Erythroblast (primary cell): ENCODE measurements at regions not wholly inside any gene's neighbourhood (a gene's known extent, or its start where the extent isn't known, plus 50 kb on each side); places are given as distances from the start of the nearest gene placed in this dataset.
"Not testable (repeated sequence)": the region's sequence is repeated elsewhere in the genome, so short reads cannot be mapped to it uniquely, and the experiment has no call there.

Experiments used
- DNase-seq, 2 experiments: peaks; one replicate each; lab custom pipeline; 2025; lab: John Stamatoyannopoulos, UW
- GATA1 ChIP-seq: IDR thresholded peaks from 2 replicates; pipeline ENCODE4 v1.6.1; 2011; ENCODE audit warnings: low read depth, mild to moderate bottlenecking, control low read depth, low read length, moderate library complexity
- POLR2A ChIP-seq: IDR thresholded peaks from 2 replicates; pipeline ENCODE4 v1.6.1; 2011; ENCODE audit warnings: mild to moderate bottlenecking, low read length

DNA sequence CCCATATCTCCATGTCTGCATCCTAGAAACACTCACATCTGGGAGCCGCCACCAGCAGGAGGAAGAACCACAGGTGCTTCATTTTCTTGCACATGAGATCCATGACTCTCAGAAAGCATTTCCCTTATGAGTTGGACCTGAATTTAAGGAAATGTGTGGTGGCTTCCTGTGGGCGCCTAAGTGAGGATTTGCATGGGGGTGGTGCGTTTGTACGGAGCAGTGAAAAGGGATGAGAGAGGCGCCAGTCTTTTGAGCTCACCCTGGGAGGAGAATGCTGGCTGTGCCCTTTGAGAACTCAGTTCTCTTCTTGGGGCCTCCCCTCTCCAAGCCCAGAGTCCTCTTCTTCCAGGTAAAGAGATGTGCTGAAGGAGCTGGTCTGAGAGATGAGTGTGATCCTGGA, 895.7 kb downstream of the TMEM121 start:
- TF ChIP-seq GATA1 (no peak), POLR2A (no peak)
- DNase-seq = no peak

DNA sequence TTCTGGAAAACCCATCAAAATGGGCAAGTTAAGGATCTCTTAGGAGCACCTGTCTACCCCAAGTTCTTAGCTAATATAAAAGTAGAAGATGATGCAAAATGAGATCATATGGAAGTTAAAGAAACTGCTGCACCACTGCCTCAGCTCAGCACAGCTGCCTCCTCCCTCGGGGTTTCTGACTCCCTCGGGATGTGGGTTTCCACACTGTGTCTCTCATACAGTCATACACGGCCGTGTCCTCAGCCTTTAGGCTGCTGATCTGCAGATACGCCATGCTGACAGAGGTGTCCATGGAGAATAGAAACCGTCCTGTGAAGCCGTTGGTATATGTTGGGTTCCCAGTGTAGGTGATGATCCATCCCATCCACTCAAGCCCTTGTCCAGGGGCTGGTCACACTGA, 898.8 kb downstream of the TMEM121 start:
- DNase-seq = not testable (repeated sequence)

DNA sequence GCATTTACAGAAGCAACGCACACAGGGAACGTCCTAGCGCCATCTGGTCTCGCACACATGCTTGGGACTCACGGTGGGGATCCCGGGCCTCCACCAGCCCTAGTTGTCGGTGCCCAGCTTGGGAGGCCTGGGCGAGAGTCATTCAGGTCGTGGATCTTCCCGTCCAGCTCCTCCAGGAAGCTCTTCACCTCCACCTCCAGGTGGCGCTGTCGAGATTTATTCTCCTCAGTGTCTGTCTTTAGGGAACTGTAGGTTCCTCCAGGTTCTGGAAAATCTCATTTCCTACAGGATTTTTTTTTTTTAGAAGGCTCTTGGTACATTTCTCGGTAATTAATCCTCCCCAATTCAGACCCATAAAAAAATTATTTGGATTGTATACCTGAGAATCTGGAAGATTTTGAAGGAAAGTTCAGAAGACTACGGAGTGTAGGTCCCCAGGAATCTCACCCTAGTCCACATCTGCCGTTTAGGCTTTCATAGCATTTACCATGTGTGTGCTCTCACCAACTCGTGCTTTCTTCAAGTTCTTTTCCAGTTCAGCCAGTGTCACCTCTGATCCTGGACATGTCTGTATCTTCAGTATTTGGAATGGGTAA, 910.0 kb downstream of the TMEM121 start:
- TF ChIP-seq GATA1 (no peak), POLR2A (no peak)
- peak; percentile 43 to 65 for DNase-seq

DNA sequence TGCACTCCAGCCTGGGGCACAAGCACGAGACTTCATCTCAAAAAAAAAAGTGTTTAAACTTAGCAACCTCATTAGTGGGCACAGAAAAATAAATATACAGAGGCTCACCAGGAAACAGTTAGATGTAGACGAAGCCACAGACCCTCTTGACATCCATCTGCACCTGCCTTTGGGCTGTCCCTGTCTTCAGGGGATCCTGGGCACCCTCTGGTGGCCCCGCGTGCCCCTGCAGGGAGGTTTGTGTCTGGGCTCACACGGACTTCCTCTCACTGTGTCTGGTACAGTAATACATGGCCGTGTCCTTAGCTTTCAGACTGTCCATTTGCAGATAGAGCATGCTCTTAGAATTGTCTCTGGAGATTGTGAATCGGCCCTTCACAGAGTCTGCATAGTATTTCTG, 916.5 kb downstream of the TMEM121 start:
- no peak for DNase-seq
- no peak for TF ChIP-seq POLR2A
- no peak for TF ChIP-seq GATA1

DNA sequence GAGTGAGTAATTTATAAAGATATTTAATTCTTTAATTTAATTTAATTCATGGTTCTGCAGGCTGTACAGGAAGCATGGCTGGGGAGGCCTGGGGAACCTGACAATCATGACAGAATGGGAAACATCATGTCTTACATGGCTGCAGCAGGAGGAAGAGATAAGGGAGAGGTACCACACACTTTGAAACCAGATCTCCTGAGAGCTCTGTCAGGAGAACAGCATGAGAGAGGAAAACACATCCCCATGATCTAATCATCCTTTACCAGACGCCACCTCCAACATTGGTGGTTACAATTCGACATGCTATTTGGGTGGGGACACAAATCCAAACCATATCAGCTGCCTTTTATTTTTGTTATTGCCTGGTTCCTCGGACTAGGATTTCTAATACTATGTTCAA, 928.6 kb downstream of the TMEM121 start:
- no peak for TF ChIP-seq POLR2A
- TF ChIP-seq GATA1 = no peak
- no peak for DNase-seq

DNA sequence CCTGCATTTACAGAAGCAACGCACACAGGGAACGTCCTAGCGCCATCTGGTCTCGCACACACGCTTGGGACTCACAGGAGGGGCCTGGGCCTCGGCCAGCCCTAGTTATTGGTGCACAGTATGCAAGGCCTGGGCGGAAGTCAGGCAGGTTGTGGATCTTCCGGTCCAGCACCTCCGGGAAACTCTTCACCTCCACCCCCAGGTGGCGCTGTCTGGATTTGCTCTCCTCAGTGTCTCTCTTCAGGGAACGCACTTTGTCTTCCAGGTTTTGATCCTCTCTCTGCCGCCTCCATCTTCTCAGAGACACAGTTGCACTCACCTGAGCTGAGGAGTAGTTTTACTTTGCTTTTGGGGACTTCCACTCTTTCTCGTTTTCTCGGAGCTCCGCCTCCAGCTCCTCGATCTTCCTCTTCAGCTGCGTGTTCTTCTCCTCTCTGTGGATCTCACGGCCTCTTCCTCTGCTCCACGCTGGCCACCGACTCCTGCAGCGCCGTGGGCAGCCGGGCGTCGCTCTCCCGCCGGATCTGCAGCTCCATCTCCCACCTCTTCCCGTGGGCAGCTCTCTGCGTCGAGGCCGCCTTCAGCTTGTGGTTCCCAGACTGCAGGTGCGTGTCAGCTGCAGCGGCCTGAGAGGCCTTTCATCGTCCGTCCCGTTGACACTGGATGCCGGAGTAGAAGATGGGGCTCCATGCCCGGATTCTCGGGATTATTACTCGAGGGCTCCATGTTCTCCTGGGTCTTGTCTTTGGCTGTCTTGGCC, 933.8 kb downstream of the TMEM121 start:
- TF ChIP-seq GATA1 = no peak
- TF ChIP-seq POLR2A = no peak
- DNase-seq = peak in 1 of 2 experiments; percentile 10

DNA sequence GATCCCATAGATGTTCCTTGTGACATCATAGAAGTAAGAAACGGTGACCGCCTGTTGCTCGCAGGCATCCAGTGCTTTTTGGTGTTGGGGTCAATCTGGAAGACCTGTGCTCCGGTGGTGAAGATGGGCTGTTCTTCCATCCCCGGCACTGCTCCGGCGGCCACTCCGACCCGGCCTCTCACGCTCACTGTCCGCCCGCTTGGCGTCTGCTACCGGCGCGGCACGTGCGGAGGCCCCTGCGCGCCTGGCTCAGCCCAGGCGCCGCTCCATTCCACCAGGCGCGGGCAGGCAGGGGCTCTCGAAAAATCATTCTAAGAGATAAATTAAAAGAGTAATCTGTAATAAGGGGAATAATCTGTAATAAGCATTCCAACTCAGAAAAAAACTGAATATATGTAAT, 934.5 kb downstream of the TMEM121 start:
- TF ChIP-seq POLR2A = no peak
- no peak for TF ChIP-seq GATA1
- DNase-seq = no peak

DNA sequence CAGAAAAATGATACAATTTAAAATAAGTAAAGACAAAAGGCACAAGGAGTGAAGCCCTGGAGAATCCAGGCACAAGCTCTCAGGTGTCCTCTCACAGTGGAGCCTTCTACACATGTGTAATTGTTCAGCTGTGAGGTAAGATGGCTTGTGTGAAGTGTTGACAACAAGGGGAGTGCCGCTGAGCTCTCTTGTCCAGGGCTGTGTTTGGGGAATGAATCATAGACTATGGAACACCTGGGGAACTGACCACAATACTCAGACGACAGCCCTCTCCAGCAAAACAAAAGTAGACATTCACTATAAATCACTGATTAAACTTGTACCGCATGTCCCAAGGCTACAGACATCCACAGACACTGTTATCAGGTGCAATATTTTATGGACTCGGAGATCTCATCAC, 940.1 kb downstream of the TMEM121 start:
- DNase-seq = not testable (repeated sequence)

DNA sequence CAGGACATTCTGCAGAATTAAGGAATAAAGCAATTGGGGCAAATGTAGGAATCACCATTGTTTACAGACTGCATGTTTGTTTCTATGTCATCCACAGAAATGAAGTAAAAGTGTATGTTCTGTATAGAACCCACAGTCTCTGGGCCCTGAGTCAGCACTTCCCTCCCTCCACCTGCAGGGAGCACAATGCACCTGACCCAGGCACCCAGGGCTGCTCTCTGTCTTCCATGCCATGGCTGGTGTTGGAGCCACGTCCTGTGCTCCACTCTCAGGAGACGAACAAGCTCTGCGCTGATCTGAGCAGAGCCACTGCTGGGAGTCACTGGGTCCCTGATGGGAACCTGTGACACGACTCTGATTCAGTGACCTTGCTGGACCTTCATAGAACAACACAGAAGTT, 942.5 kb downstream of the TMEM121 start:
- not testable (repeated sequence) for DNase-seq

DNA sequence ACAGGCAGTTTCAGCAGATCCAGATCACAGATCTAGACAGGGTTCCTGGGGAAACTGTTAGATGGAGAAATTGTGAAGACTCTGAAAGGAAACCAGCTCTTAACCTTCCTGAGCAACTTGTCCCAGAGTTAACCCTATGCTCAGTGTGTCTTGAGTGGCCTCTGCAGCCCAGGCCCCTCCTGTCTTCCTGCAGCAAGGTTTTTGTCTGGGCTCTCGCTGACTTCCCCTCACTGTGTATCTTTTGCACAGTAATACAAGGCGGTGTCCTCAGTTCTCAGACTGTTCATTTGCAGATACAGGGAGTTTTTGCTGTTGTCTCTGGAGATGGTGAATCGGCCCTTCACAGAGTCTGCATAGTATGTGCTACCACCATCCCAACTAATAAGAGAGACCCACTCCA, 943.6 kb downstream of the TMEM121 start:
- DNase-seq = not testable (repeated sequence)

DNA sequence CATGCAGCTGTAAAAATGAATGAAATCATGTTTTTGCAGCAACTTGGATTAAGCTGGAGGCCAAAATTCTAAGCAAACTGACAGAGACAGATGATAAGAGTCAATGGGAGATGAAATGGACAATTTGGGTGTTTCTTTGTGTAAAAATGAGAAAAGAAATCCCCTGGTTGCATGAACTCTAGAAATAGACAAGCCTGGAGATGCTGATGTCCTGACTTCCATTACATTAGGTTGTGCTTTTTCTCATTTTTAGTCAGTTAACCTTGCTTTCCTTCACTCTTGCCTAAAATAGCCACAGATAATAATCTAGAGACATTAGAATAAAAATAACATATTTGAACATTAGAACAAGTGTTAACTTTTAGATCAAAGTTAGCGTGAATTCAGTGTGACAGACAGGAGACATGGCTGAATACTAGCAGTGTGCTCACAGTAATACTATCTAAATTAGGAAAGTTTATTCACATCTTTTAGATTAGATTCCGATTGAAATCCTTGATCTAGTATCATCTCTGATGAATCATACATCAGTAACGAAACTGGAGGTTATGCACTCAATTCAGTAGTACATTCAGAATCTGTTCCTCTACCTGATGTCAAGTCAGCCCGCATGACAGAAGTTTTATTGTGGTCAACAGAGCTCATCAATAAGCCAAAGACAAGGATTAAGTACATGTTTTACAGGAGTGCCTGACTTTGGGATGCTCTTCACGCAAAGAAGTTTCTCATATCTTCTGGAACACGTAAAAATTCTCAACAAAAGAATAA, 948.1 kb downstream of the TMEM121 start:
- not testable (repeated sequence) for DNase-seq

DNA sequence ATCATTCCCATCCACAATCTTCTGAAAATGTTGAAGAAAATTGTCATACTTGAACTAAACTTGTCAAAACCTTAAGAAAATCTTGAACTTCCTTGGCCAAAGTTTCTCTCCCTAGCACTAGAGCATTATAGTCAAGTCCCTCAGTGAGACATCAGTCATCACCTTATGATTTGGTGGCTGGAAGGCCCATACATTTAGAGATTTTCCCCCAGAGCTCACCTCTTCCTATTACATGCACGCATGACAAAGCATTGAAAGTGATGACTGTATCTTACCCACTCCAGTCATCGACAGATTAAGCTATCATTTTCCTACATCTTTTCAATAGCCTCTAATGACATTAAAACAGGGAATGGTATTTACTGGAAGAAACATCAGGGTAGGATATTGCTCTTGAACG, 948.8 kb downstream of the TMEM121 start:
- not testable (repeated sequence) for DNase-seq

DNA sequence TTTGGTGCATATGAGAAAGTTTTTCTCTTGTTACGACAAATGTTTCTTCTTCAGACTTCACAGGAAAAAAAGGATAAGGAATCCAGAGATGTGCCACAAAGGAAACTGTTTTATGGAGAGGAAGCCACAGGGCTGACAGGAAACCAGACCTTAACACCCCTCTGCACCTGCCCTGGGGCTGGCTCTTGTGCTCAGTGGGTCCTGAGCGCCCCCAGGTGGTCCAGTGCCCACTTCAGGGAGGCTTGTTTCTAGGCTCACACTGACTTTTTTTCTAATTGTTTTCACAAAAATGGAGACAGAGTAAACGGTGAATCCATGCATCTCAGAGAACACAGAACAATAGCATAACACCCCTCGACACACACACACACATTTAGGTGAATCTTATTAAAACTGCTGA, 951.2 kb downstream of the TMEM121 start:
- not testable (repeated sequence) for DNase-seq

DNA sequence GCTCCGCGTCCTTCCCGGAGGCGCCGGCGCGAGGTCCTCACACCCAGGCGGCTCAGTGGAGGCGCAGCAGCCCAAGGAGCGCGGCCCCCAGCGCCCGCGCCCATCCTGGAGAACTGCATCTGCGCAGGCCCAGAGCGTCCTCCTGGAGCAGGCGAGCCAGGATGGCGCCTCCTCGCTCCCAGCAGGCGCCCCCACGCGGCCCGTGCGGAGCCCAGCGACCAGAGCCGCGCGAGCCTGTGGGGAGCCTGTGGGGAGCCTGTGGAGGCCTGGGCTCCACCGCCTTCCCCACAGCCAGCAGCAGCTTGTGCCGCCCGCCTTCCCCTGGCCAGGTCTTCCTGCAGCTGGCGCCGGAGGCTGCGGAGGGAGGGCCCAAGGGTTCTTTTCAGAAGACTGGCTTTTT, 953.9 kb downstream of the TMEM121 start:
- DNase-seq = not testable (repeated sequence)

DNA sequence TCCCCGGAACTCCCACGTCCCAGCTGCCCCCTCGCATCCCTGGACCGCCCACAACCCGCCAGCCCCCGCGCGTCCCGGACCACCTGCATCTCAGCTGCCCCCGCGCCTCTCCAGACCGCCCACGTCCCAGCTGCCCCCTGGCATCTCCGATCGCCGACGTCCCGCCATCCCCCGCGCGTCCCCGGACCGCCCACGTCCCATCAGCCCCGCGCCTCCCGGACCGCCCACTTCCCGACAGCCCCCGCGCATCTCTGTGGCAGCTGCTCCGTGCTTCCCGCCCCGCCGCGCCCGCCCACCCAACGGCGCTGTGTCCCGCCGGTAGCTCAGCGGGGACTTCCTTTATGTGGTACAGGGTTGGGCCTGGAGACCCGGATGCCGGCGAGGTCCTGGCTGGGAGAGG, 955.8 kb downstream of the TMEM121 start:
- not testable (repeated sequence) for DNase-seq
